ENCODE measurements at regions not wholly inside any gene's neighbourhood (a gene's known extent, or its start where the extent isn't known, plus 50 kb on each side); places are given as distances from the start of the nearest gene placed in this dataset.
A peak's percentile ranks its signal among the peaks of the same experiment; 100 is the strongest.

DNA sequence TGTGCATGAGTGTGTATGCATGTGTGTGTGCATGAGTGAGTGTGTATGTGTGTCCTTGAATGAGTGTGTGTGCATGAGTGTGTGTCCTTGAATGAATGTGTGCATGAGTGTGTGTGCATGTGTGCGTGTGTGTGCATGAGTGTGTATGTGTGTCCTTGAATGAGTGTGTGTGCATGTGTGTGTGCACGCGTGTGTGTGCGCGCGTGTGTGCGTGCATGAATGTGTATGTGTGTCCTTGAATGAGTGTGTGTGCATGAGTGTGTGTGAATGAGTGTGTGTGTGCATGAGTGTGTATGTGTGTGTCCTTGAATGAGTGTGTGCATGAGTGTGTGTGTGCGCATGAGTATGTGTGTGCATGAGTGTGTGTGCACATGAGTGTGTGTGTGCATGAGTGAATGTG is 271.9 kb downstream of the RNF144A start:
- H3K27me3 ChIP-seq (ENCODE audit: control insufficient read depth in 3 of 3, insufficient read depth in 3 of 3, low read depth in 1 of 3, low read length in 3 of 3), result peaks cover 0 to 4% (median 0%) of the 10 kb centered on the region in 3 experiments
- WGBS, 2 donors (ENCODE audit: extremely low coverage in 2 of 2, insufficient read length in 2 of 2, insufficient replicate concordance in 1 of 2), result no CpG with 5 or more reads among the region's 8 CpGs

DNA sequence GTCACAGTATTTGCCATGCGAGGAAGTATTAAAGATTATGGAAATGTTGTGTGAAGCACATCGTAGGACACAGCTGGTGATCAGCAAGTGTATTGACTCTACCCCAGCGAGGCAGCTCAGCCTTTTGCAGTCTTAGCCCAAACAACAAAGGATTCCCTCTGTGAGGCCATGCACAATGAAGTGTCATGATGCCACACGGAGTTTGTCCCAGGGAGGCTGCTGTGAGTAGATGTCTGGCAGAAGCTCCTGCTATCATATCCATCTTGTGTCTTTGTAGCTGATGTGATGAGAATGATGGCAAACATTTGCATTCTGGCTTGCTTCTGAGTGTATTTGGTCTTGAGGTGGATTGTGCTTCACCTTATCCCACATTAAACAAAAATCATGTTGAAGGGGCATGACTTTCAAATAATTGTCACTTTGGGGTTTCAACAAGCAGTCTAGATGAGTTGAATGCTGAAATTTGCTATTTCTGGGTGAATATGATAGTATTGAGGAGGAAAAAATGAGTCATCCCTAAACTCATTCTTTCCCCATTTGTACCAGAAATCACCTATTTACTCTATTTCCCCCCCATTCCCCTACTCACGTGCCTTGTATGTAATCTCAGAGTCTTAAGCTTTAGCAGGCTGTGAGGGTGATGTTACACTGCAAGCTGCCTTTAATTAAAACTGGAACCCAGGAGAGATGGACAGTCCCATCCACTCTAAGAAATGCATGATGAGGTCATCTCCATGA is 273.5 kb downstream of the RNF144A start:
- no peak overlapping the region for H2AK5ac ChIP-seq (ENCODE audit: low read depth, low read length)
- WGBS, 2 donors (ENCODE audit: extremely low coverage in 2 of 2, insufficient read length in 2 of 2, insufficient replicate concordance in 1 of 2), result no CpG with 5 or more reads among the region's 5 CpGs
- H3K4me3 ChIP-seq (ENCODE audit: low read length in 2 of 2), result no peak overlapping the region
- H2BK5ac ChIP-seq (ENCODE audit: low read length), result no peak overlapping the region
- no peak overlapping the region for H3K23ac ChIP-seq (ENCODE audit: low read depth, low read length, poor library complexity)
- DNase-seq (ENCODE audit: low spot score), result no peak
- H2BK15ac ChIP-seq (ENCODE audit: low read length), result no peak overlapping the region
- H3K4ac ChIP-seq (ENCODE audit: low read length), result no peak overlapping the region
- H4K91ac ChIP-seq (ENCODE audit: low read depth, low read length, poor library complexity), result no peak overlapping the region
- no peak overlapping the region for H4K8ac ChIP-seq (ENCODE audit: low read depth, low read length)
- no peak overlapping the region for H3K14ac ChIP-seq (ENCODE audit: low read length)
- peaks cover 12 to 13% of the 10 kb centered on the region in 2 donors for H3K4me1 ChIP-seq (ENCODE audit: control insufficient read depth in 2 of 2, insufficient read depth in 1 of 2, low read depth in 1 of 2, low read length in 2 of 2)
- H3K9ac ChIP-seq (ENCODE audit: low read depth, low read length, poor library complexity), result no peak overlapping the region
- H2AFZ ChIP-seq (ENCODE audit: low read length), result peak overlapping the region; percentile 5
- H3K27ac ChIP-seq (replicated peaks; ENCODE audit: low read length), result no peak overlapping the region
- H3K36me3 ChIP-seq (replicated peaks in 1 of 2; ENCODE audit: control insufficient read depth in 2 of 2, insufficient read depth in 2 of 2, low read length in 2 of 2), result no peaks in the 10 kb centered on the region
- no peak overlapping the region for H2BK120ac ChIP-seq (ENCODE audit: low read depth, low read length)
- no peak overlapping the region for H2BK12ac ChIP-seq (ENCODE audit: low read length)
- H3K18ac ChIP-seq (ENCODE audit: low read length), result no peak overlapping the region
- no peaks in the 10 kb centered on the region for H3K9me3 ChIP-seq (replicated peaks in 1 of 2; ENCODE audit: control insufficient read depth in 2 of 2, insufficient read depth in 1 of 2, low read depth in 1 of 2, low read length in 2 of 2)
- H3K27me3 ChIP-seq (ENCODE audit: control insufficient read depth in 3 of 3, insufficient read depth in 3 of 3, low read depth in 1 of 3, low read length in 3 of 3), result peaks cover 0 to 4% (median 0%) of the 10 kb centered on the region in 3 experiments
- no peak overlapping the region for H3K4me2 ChIP-seq (ENCODE audit: insufficient read depth, low read length, poor library complexity, severe bottlenecking)
- H3K79me1 ChIP-seq (ENCODE audit: low read depth, low read length), result no peaks in the 10 kb centered on the region

More for the DNA sequence above, 271.9 kb downstream of the RNF144A start:
- H3K14ac ChIP-seq (ENCODE audit: low read length), result no peak overlapping the region
- H2BK12ac ChIP-seq (ENCODE audit: low read length), result no peak overlapping the region
- H3K4me1 ChIP-seq (ENCODE audit: control insufficient read depth in 2 of 2, insufficient read depth in 1 of 2, low read depth in 1 of 2, low read length in 2 of 2), result peaks cover 12 to 13% of the 10 kb centered on the region in 2 donors
- no peaks in the 10 kb centered on the region for H3K79me1 ChIP-seq (ENCODE audit: low read depth, low read length)
- no peak overlapping the region for H2BK15ac ChIP-seq (ENCODE audit: low read length)
- H2AK5ac ChIP-seq (ENCODE audit: low read depth, low read length), result no peak overlapping the region
- no peak overlapping the region for H3K23ac ChIP-seq (ENCODE audit: low read depth, low read length, poor library complexity)
- H3K18ac ChIP-seq (ENCODE audit: low read length), result no peak overlapping the region
- no peaks in the 10 kb centered on the region for H3K36me3 ChIP-seq (replicated peaks in 1 of 2; ENCODE audit: control insufficient read depth in 2 of 2, insufficient read depth in 2 of 2, low read length in 2 of 2)
- H4K8ac ChIP-seq (ENCODE audit: low read depth, low read length), result no peak overlapping the region
- H3K4ac ChIP-seq (ENCODE audit: low read length), result no peak overlapping the region
- no peak overlapping the region for H2BK5ac ChIP-seq (ENCODE audit: low read length)
- H3K27ac ChIP-seq (replicated peaks; ENCODE audit: low read length), result no peak overlapping the region
- H2BK120ac ChIP-seq (ENCODE audit: low read depth, low read length), result no peak overlapping the region
- H3K4me3 ChIP-seq (ENCODE audit: low read length in 2 of 2), result no peak overlapping the region
- no peak overlapping the region for H3K4me2 ChIP-seq (ENCODE audit: insufficient read depth, low read length, poor library complexity, severe bottlenecking)
- H2AFZ ChIP-seq (ENCODE audit: low read length), result no peak overlapping the region
- no peaks in the 10 kb centered on the region for H3K9me3 ChIP-seq (replicated peaks in 1 of 2; ENCODE audit: control insufficient read depth in 2 of 2, insufficient read depth in 1 of 2, low read depth in 1 of 2, low read length in 2 of 2)
- DNase-seq (ENCODE audit: low spot score), result no peak
- H3K9ac ChIP-seq (ENCODE audit: low read depth, low read length, poor library complexity), result no peak overlapping the region
- H4K91ac ChIP-seq (ENCODE audit: low read depth, low read length, poor library complexity), result no peak overlapping the region

DNA sequence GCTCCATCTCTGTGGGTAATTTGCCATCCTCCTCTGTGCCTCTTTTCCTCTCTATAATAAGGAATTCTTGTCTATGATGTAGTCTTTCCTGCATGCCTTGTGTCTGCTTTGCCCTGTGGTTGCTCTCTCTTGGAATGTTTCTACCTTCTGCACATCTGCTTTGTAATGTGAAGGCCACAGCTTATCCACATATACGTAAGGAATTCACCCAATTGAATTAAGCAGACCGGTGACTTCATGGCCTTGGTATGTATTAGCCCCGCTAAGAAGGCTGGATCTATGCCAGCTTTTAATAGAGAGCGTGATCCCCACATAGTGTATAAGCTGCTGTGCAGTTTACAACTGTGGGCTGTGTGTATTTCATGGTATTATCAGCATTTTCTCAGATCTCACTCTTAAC is 274.7 kb downstream of the RNF144A start:
- H3K27me3 ChIP-seq (ENCODE audit: control insufficient read depth in 3 of 3, insufficient read depth in 3 of 3, low read depth in 1 of 3, low read length in 3 of 3), result peaks cover 0 to 4% (median 0%) of the 10 kb centered on the region in 3 experiments
- no peak overlapping the region for H3K14ac ChIP-seq (ENCODE audit: low read length)
- H3K4me1 ChIP-seq (ENCODE audit: control insufficient read depth in 2 of 2, insufficient read depth in 1 of 2, low read depth in 1 of 2, low read length in 2 of 2), result peaks cover 12 to 13% of the 10 kb centered on the region in 2 donors
- no peak overlapping the region for H3K23ac ChIP-seq (ENCODE audit: low read depth, low read length, poor library complexity)
- H2AK5ac ChIP-seq (ENCODE audit: low read depth, low read length), result no peak overlapping the region
- H4K8ac ChIP-seq (ENCODE audit: low read depth, low read length), result no peak overlapping the region
- no peak overlapping the region for H3K4me3 ChIP-seq (ENCODE audit: low read length in 2 of 2)
- H3K4ac ChIP-seq (ENCODE audit: low read length), result no peak overlapping the region
- no peaks in the 10 kb centered on the region for H3K79me1 ChIP-seq (ENCODE audit: low read depth, low read length)
- H2BK15ac ChIP-seq (ENCODE audit: low read length), result no peak overlapping the region
- DNase-seq (ENCODE audit: low spot score), result no peak
- WGBS, 2 donors (ENCODE audit: extremely low coverage in 2 of 2, insufficient read length in 2 of 2, insufficient replicate concordance in 1 of 2), result no CpG with 5 or more reads among the region's 4 CpGs
- H3K9ac ChIP-seq (ENCODE audit: low read depth, low read length, poor library complexity), result no peak overlapping the region
- no peak overlapping the region for H4K91ac ChIP-seq (ENCODE audit: low read depth, low read length, poor library complexity)
- H2BK12ac ChIP-seq (ENCODE audit: low read length), result no peak overlapping the region
- no peak overlapping the region for H2AFZ ChIP-seq (ENCODE audit: low read length)
- no peak overlapping the region for H3K18ac ChIP-seq (ENCODE audit: low read length)
- H2BK5ac ChIP-seq (ENCODE audit: low read length), result no peak overlapping the region
- H3K36me3 ChIP-seq (replicated peaks in 1 of 2; ENCODE audit: control insufficient read depth in 2 of 2, insufficient read depth in 2 of 2, low read length in 2 of 2), result no peaks in the 10 kb centered on the region
- no peaks in the 10 kb centered on the region for H3K9me3 ChIP-seq (replicated peaks in 1 of 2; ENCODE audit: control insufficient read depth in 2 of 2, insufficient read depth in 1 of 2, low read depth in 1 of 2, low read length in 2 of 2)
- no peak overlapping the region for H2BK120ac ChIP-seq (ENCODE audit: low read depth, low read length)
- H3K4me2 ChIP-seq (ENCODE audit: insufficient read depth, low read length, poor library complexity, severe bottlenecking), result no peak overlapping the region
- H3K27ac ChIP-seq (replicated peaks; ENCODE audit: low read length), result no peak overlapping the region

DNA sequence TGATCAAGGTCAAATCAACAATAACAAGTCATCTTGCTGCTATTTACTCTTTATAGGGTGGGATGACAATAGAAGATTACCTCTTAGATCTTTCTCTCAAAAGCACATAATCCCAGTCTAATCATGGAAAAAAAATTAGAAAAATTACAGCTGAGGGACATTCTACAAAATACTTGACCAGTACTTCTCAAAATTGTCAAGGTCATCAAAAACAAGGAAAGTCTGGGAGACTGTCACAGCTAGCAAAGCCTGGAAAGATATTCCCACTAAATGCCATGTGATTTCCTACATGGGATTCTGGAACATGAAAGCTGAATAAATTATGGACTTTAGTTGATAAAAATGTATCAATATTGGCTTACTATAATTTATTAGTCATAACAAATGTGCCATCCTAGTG is 276.2 kb downstream of the RNF144A start:
- H3K9ac ChIP-seq (ENCODE audit: low read depth, low read length, poor library complexity), result no peak overlapping the region
- H3K18ac ChIP-seq (ENCODE audit: low read length), result no peak overlapping the region
- no peak overlapping the region for H2AFZ ChIP-seq (ENCODE audit: low read length)
- no peak overlapping the region for H3K4me2 ChIP-seq (ENCODE audit: insufficient read depth, low read length, poor library complexity, severe bottlenecking)
- no peak overlapping the region for H4K8ac ChIP-seq (ENCODE audit: low read depth, low read length)
- no peak overlapping the region for H3K27ac ChIP-seq (replicated peaks; ENCODE audit: low read length)
- no peaks in the 10 kb centered on the region for H3K79me1 ChIP-seq (ENCODE audit: low read depth, low read length)
- no peak overlapping the region for H2BK12ac ChIP-seq (ENCODE audit: low read length)
- no peaks in the 10 kb centered on the region for H3K36me3 ChIP-seq (replicated peaks in 1 of 2; ENCODE audit: control insufficient read depth in 2 of 2, insufficient read depth in 2 of 2, low read length in 2 of 2)
- no peak overlapping the region for H2BK5ac ChIP-seq (ENCODE audit: low read length)
- H2BK120ac ChIP-seq (ENCODE audit: low read depth, low read length), result no peak overlapping the region
- DNase-seq (ENCODE audit: low spot score), result no peak
- no peak overlapping the region for H2AK5ac ChIP-seq (ENCODE audit: low read depth, low read length)
- H3K4me3 ChIP-seq (ENCODE audit: low read length in 2 of 2), result no peak overlapping the region
- no peak overlapping the region for H2BK15ac ChIP-seq (ENCODE audit: low read length)
- H3K14ac ChIP-seq (ENCODE audit: low read length), result no peak overlapping the region
- no peak overlapping the region for H3K4ac ChIP-seq (ENCODE audit: low read length)
- peaks cover 0 to 4% (median 0%) of the 10 kb centered on the region in 3 experiments for H3K27me3 ChIP-seq (ENCODE audit: control insufficient read depth in 3 of 3, insufficient read depth in 3 of 3, low read depth in 1 of 3, low read length in 3 of 3)
- no peak overlapping the region for H4K91ac ChIP-seq (ENCODE audit: low read depth, low read length, poor library complexity)
- H3K9me3 ChIP-seq (replicated peaks in 1 of 2; ENCODE audit: control insufficient read depth in 2 of 2, insufficient read depth in 1 of 2, low read depth in 1 of 2, low read length in 2 of 2), result no peaks in the 10 kb centered on the region
- H3K4me1 ChIP-seq (ENCODE audit: control insufficient read depth in 2 of 2, insufficient read depth in 1 of 2, low read depth in 1 of 2, low read length in 2 of 2), result peaks cover 12 to 13% of the 10 kb centered on the region in 2 donors
- H3K23ac ChIP-seq (ENCODE audit: low read depth, low read length, poor library complexity), result no peak overlapping the region

Measured in neuronal stem cell (in vitro differentiated cells).